ENCODE measurements at regions not wholly inside any gene's neighbourhood (a gene's known extent, or its start where the extent isn't known, plus 50 kb on each side); places are given as distances from the start of the nearest gene placed in this dataset.

DNA sequence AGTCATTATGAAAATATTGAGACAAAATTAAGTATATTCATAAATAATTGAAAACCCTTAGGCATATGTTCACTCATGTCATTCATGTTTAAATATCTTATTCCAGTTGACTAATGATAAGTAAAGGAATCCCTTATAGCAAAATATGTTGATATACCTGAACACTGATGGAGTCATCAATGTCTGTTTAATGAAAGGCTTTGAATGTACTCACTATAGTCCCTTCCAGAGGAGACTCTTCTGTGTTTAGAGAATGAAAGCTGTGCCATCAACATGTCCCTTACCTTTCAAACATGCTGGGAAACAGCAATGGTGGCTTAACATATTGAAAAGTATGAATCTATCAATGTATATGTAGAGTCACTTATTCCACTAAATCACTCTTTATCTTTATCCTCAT is 242.9 kb downstream of the KCNJ3 start:
- intact Hi-C loops (cut with DNase I), result no loop called here
- Histone ChIP-seq H3K4me3 (no peak overlapping the region), H3K36me3 (no peaks in the 10 kb centered on the region), H3K27ac (no peak overlapping the region), H3K27me3 (no peaks in the 10 kb centered on the region), H3K9me3 (no peaks in the 10 kb centered on the region), H3K4me1 (no peaks in the 10 kb centered on the region)
- TF ChIP-seq, protein P1, sequence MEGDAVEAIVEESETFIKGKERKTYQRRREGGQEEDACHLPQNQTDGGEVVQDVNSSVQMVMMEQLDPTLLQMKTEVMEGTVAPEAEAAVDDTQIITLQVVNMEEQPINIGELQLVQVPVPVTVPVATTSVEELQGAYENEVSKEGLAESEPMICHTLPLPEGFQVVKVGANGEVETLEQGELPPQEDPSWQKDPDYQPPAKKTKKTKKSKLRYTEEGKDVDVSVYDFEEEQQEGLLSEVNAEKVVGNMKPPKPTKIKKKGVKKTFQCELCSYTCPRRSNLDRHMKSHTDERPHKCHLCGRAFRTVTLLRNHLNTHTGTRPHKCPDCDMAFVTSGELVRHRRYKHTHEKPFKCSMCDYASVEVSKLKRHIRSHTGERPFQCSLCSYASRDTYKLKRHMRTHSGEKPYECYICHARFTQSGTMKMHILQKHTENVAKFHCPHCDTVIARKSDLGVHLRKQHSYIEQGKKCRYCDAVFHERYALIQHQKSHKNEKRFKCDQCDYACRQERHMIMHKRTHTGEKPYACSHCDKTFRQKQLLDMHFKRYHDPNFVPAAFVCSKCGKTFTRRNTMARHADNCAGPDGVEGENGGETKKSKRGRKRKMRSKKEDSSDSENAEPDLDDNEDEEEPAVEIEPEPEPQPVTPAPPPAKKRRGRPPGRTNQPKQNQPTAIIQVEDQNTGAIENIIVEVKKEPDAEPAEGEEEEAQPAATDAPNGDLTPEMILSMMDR (IDR thresholded peaks at IDR 0.05), result no peak
- no peak for TF ChIP-seq EP300 (IDR thresholded peaks at IDR 0.05)
- TF ChIP-seq POLR2A (IDR thresholded peaks at IDR 0.05), result no peak
- TF ChIP-seq POLR2AphosphoS5 (IDR thresholded peaks at IDR 0.05), result no peak
- no peak for DNase-seq

DNA sequence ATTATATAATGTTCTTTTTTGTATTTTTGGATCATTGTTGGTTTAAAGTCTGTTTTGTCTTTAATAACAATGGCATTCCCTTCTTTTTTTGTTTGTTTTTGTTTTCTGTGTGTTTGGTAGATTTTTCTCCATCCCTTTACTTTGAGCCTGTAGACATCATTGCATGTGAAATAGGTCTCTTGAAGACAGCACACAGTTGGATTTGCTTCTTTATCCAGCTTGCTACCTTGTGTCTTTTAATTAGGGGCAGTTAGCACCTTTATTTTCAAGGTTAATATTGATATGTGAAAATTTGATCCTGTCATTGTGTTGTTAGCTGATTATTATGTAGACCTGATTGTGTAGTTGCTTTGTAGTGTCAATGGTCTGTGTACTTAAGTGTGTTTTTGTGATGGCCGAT is 235.7 kb downstream of the KCNJ3 start:
- no peaks in the 10 kb centered on the region for H3K9me3 ChIP-seq
- DNase-seq, result no peak
- no peak overlapping the region for H3K27ac ChIP-seq
- 84 to 87% methylated on average over 1 of the region's 1 CpG for WGBS, 2 donors
- no peak overlapping the region for H3K4me3 ChIP-seq
- intact Hi-C loops (cut with DNase I), result no loop called here
- no peaks in the 10 kb centered on the region for H3K4me1 ChIP-seq
- H3K27me3 ChIP-seq, result no peaks in the 10 kb centered on the region
- TF ChIP-seq POLR2AphosphoS5 (IDR thresholded peaks at IDR 0.05), result no peak
- TF ChIP-seq POLR2A (IDR thresholded peaks at IDR 0.05), result no peak
- TF ChIP-seq EP300 (IDR thresholded peaks at IDR 0.05), result no peak
- TF ChIP-seq, protein P1 (IDR thresholded peaks at IDR 0.05), result no peak
- H3K36me3 ChIP-seq, result no peaks in the 10 kb centered on the region

DNA sequence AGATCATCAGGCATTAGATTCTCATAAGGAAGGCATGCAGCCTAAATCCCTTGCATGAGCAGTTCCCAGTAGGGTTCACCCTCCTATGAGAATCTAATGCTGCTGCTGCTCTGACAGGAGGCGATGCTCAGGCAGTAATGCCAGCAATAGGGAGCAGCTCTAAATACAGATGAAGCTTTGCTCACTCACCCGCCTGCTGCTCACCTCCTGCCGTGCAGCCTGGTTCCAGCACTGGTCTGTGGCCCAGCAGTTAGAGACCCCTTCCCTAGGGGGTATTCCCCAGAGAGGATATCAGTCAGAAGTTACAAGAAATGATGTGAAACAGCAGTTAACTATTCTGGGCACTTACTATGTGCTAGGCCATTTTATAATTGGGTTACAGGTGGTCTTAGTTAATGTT is 226.0 kb downstream of the KCNJ3 start:
- 89 to 91% methylated on average over 3 of the region's 3 CpGs for WGBS, 2 donors
- Histone ChIP-seq H3K9me3 (no peaks in the 10 kb centered on the region), H3K4me3 (no peak overlapping the region), H3K27me3 (no peaks in the 10 kb centered on the region), H3K27ac (no peak overlapping the region), H3K4me1 (no peaks in the 10 kb centered on the region), H3K36me3 (no peaks in the 10 kb centered on the region)
- no peak for DNase-seq
- TF ChIP-seq POLR2A (IDR thresholded peaks at IDR 0.05), result no peak
- TF ChIP-seq, protein P1 (IDR thresholded peaks at IDR 0.05), result no peak
- TF ChIP-seq EP300 (IDR thresholded peaks at IDR 0.05), result no peak
- TF ChIP-seq POLR2AphosphoS5 (IDR thresholded peaks at IDR 0.05), result no peak
- intact Hi-C loops (cut with DNase I), result no loop called here

DNA sequence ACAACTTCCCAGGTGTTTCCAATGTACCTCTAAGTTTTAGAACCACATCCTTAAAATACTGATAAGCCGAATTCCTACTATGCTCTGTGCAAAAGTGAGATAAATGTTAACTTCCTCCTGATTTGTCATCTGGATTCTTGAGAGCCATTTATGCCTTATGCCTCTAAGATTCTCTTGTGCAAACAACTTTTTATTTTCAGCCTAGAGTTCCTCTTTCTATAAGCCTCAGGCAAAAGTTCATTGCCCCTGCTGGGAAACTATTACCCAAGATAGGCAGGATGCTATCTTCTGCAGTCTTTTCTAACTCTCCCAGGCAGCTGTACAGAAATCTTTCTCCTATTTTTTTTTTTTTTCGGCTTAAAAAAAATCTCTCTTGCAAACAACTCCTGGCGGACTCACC is 216.1 kb downstream of the KCNJ3 start:
- intact Hi-C loops (cut with DNase I), result no loop called here
- Histone ChIP-seq H3K4me1 (no peaks in the 10 kb centered on the region), H3K27ac (no peak overlapping the region), H3K27me3 (no peaks in the 10 kb centered on the region), H3K9me3 (no peaks in the 10 kb centered on the region), H3K36me3 (no peaks in the 10 kb centered on the region), H3K4me3 (no peak overlapping the region)
- TF ChIP-seq, protein P1 (IDR thresholded peaks at IDR 0.05), result no peak
- TF ChIP-seq POLR2A (IDR thresholded peaks at IDR 0.05) (no peak), POLR2AphosphoS5 (IDR thresholded peaks at IDR 0.05) (no peak), EP300 (IDR thresholded peaks at IDR 0.05) (no peak)
- WGBS, 2 donors, result 12 to 26% methylated on average over 3 of the region's 3 CpGs
- DNase-seq, result no peak

DNA sequence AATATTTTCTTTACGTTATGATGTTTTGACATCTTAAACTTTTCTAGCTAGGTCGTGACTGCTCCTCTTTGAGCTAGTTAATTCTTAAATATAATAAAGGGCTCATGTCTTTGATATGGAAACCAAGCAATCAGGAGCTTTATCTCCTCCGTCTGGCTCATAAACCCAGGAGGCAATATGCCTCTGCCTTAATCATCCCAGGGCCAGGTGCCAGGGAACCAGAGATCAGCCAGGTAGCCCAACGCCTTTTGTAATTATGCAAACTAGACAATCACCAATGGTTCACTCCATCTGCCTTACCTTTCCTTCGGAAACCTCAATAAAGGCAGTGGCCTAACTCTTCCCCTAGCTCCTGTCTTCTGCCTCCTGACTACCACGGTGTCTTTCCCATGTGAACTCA is 213.7 kb downstream of the KCNJ3 start:
- no peak overlapping the region for H3K4me3 ChIP-seq
- H3K9me3 ChIP-seq, result no peaks in the 10 kb centered on the region
- TF ChIP-seq POLR2AphosphoS5 (IDR thresholded peaks at IDR 0.05) (no peak), POLR2A (IDR thresholded peaks at IDR 0.05) (no peak), EP300 (IDR thresholded peaks at IDR 0.05) (no peak)
- TF ChIP-seq, protein P1 (IDR thresholded peaks at IDR 0.05), result no peak
- no peaks in the 10 kb centered on the region for H3K4me1 ChIP-seq
- intact Hi-C loops (cut with DNase I), result no loop called here
- H3K27me3 ChIP-seq, result no peaks in the 10 kb centered on the region
- 17 to 71% methylated on average over 6 of the region's 6 CpGs for WGBS, 2 donors
- no peak overlapping the region for H3K27ac ChIP-seq
- H3K36me3 ChIP-seq, result no peaks in the 10 kb centered on the region
- no peak for DNase-seq

Measured in sigmoid colon (tissue), 6 donors.